GM18517 (cell line): ENCODE measurements at regions not wholly inside any gene's neighbourhood (a gene's known extent, or its start where the extent isn't known, plus 50 kb on each side); places are given as distances from the start of the nearest gene placed in this dataset.

Experiments used
- ATAC-seq: cut with Tn5 transposase; IDR thresholded peaks from one replicate; pipeline ENCODE4 v1.9.1; 2021; ENCODE audit warnings: mild to moderate bottlenecking, moderate library complexity; ENCODE audit not compliant: unreplicated experiment

DNA sequence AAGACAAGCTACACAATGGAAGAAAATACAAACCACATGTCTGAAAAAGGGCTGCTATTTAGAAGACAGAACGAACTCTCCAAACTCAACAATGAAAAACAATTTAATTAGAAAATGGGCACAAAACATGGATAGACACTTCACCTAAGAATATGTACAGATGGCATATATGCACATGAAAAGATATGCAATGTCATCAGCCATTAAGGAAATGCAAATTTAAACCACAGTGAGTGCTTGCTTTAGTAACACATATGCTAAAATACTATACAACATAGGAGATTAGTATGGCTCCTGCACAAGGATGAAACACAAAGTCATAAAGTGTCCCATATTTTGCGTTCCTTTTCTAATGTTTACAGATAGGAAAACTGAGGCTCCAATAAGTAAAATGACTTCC, 60.4 kb upstream of the FAM83B start:
- ATAC-seq, result no peak

DNA sequence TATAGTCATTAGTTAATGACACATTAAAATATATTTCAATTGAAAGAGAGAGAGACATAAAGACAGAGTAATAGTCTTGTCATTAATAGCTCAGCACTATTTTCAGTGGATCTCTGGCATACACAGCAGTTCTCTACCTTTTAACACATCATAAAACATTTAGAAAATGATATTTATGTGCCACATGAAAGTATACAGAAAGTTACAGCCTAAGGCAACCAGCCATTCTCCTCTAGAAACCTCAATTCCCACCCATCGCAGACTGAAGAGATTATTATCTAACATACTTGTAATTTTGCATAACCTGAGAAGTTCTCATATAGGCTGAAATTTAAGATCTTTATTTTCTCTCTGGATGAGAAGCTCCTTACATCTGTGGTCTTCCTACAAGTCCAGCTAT, 58.7 kb upstream of the FAM83B start:
- no peak for ATAC-seq
